ENCODE measurements at regions not wholly inside any gene's neighbourhood (a gene's known extent, or its start where the extent isn't known, plus 50 kb on each side); places are given as distances from the start of the nearest gene placed in this dataset.

- no peak for DNase-seq
These were observed 67.4 kb upstream of the ARHGAP24 start for GRCh38 chr4:85407546-85407945.

- DNase-seq, result no peak
These were observed 66.6 kb upstream of the ARHGAP24 start for GRCh38 chr4:85408301-85408700.

GRCh38 chr4:85409251-85409650 lies 65.7 kb upstream of the ARHGAP24 start:
- no peak for DNase-seq

- no peak for DNase-seq
These were observed 63.6 kb upstream of the ARHGAP24 start for GRCh38 chr4:85411386-85411785.

- no peak for DNase-seq
These were observed 60.0 kb upstream of the ARHGAP24 start for GRCh38 chr4:85414972-85415371.

- DNase-seq, result no peak
These were observed 58.9 kb upstream of the ARHGAP24 start for GRCh38 chr4:85416094-85416493.

- DNase-seq, result no peak
These were observed 55.8 kb upstream of the ARHGAP24 start for GRCh38 chr4:85419103-85419502.

- DNase-seq, result no peak
These were observed 54.1 kb upstream of the ARHGAP24 start for GRCh38 chr4:85420831-85421230.

GRCh38 chr4:85423431-85423830 lies 51.5 kb upstream of the ARHGAP24 start:
- no peak for DNase-seq

Measured in MV-4-11 (cell line).